Lung (tissue), 11 donors: ENCODE measurements at regions not wholly inside any gene's neighbourhood (a gene's known extent, or its start where the extent isn't known, plus 50 kb on each side); places are given as distances from the start of the nearest gene placed in this dataset.
"Not testable (repeated sequence)": the region's sequence is repeated elsewhere in the genome, so short reads cannot be mapped to it uniquely, and the experiment has no call there.

Experiments used
- ATAC-seq: fragments of 200-7000 bp; cut with Tn5 transposase; one replicate; pipeline ENCODE4 v1.9.1; 2020; ENCODE audit warnings: moderate number of reproducible peaks; ENCODE audit not compliant: insufficient read depth, low FRiP score
- DNase-seq, 3 donors: peaks; one replicate each; pipeline ENCODE4 v3.0.0-alpha.2; 2013 to 2017
- H3K27ac ChIP-seq, 2 donors: one replicate each; pipeline ENCODE4 v1.5.1; 2013; ENCODE audit warnings: mild to moderate bottlenecking in 2 of 2, moderate library complexity in 2 of 2, control low read depth in 1 of 2, inconsistent platforms in 1 of 2, low read depth in 1 of 2, low read length in 1 of 2
- H3K27me3 ChIP-seq, 3 donors: one replicate each; pipeline ENCODE4 v1.5.1; 2013; ENCODE audit warnings: low read length in 2 of 3; ENCODE audit not compliant: control insufficient read depth in 3 of 3, insufficient read depth in 3 of 3
- H3K36me3 ChIP-seq, 4 donors: one replicate each; pipeline ENCODE4 v1.5.1; 2013; ENCODE audit warnings: low read length in 4 of 4, mild to moderate bottlenecking in 1 of 4, moderate library complexity in 1 of 4; ENCODE audit not compliant: control insufficient read depth in 4 of 4, insufficient read depth in 4 of 4
- H3K4me1 ChIP-seq, 5 donors: one replicate each; pipeline ENCODE4 v1.5.1; 2013; ENCODE audit warnings: low read length in 5 of 5, mild to moderate bottlenecking in 2 of 5, moderate library complexity in 1 of 5; ENCODE audit not compliant: control insufficient read depth in 5 of 5, insufficient read depth in 5 of 5
- H3K4me3 ChIP-seq: one replicate; pipeline ENCODE4 v1.5.1; 2013; ENCODE audit warnings: mild to moderate bottlenecking, control low read depth, moderate library complexity
- H3K9ac ChIP-seq, 2 donors: one replicate each; pipeline ENCODE4 v1.5.1; 2013; ENCODE audit warnings: low read length in 2 of 2, control low read depth in 1 of 2; ENCODE audit not compliant: insufficient read depth in 1 of 2
- H3K9me3 ChIP-seq, 4 donors: one replicate each; pipeline ENCODE4 v1.5.1; 2013; ENCODE audit warnings: low read length in 3 of 4, mild to moderate bottlenecking in 1 of 4, moderate library complexity in 1 of 4; ENCODE audit not compliant: control insufficient read depth in 4 of 4, insufficient read depth in 3 of 4
- WGBS, 2 donors: extraction: QIAGEN DNeasy Blood & Tissue Kit; methylation state at CpG; one replicate each; pipeline ENCODE4 v1.1.7; 2013; 5-methylcytosine and 5-hydroxymethylcytosine counted together
- TF ChIP-seq, protein P1 (sequence below): IDR thresholded peaks from 2 replicates; pipeline ENCODE4 v1.5.1; 2012; ENCODE audit warnings: mild to moderate bottlenecking; ENCODE audit errors: control extremely low read depth, extremely low read depth
- donor health status: control.
- donor health status: control.
- donor health status: Bipolar disorder and iron deficiency.
- donor health status: healthy.
- donor health status: DM: yes; HTN: yes; CAD: no.

DNA sequence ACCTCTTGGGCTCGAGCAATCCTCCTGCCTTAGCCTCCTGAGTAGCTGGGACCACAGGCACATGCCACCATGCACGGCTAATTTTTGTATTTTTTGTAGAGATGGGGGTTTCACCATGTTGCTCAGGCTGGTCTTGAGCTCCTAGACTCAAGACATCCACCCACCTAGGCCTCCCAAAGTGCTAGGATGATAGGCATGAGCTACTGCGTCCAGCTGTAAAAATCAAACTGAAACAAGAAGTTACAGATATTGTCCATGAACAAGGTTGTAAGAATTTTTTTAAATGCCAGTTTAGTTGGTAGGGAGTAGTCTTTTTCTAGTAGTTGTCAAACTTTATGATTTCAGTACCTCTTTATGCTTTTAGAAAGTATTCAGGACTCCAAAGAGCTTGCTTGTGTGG is 424.4 kb upstream of the PMFBP1 start:
- Histone ChIP-seq H3K36me3 (no peaks in the 10 kb centered on the region), H3K9me3 (no peaks in the 10 kb centered on the region), H3K4me1 (no peaks in the 10 kb centered on the region), H3K9ac (no peak overlapping the region), H3K27me3 (no peaks in the 10 kb centered on the region), H3K27ac (no peak overlapping the region), H3K4me3 (no peak overlapping the region)
- 95 to 97% methylated on average over 3 of the region's 3 CpGs for WGBS, 2 donors
- TF ChIP-seq, protein P1, sequence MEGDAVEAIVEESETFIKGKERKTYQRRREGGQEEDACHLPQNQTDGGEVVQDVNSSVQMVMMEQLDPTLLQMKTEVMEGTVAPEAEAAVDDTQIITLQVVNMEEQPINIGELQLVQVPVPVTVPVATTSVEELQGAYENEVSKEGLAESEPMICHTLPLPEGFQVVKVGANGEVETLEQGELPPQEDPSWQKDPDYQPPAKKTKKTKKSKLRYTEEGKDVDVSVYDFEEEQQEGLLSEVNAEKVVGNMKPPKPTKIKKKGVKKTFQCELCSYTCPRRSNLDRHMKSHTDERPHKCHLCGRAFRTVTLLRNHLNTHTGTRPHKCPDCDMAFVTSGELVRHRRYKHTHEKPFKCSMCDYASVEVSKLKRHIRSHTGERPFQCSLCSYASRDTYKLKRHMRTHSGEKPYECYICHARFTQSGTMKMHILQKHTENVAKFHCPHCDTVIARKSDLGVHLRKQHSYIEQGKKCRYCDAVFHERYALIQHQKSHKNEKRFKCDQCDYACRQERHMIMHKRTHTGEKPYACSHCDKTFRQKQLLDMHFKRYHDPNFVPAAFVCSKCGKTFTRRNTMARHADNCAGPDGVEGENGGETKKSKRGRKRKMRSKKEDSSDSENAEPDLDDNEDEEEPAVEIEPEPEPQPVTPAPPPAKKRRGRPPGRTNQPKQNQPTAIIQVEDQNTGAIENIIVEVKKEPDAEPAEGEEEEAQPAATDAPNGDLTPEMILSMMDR, result no peak
- no peak for ATAC-seq
- no peak for DNase-seq

DNA sequence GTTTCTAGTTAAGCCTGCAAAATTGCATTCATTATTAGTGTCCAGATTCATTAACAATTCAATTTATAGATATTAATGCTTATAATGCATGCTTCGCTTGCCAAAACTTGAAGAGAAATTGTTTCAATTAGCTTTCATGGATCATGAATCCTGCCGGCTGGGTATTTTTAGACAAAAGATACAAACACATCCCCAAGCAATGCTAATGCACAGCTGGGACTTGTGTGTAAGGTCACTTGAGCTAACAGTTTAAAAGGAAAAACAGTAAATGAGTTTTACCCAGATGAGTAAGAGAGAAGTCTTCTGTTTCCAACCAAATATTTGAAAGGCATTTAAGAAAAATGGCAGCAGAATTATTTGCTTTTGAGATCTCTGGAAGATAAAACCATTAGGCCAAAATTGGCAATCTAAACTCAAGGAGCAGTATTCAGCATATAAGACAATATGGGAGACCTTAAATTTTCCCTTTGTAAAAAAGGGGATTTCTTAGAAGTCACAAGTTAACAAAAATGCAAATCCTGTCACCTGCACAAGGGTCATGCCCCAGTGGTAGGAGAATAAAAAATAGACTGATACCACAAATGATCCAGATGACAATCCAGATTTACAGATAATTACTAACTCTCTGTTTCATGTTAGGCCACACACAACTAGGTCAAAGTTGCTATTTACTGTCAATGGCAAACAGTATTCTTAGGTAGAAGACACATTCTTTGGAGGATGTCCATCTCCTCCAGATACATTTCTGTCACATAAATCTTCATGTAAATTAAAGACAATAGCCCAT is 418.4 kb upstream of the PMFBP1 start:
- H3K4me3 ChIP-seq, result no peak overlapping the region
- no peaks in the 10 kb centered on the region for H3K27me3 ChIP-seq
- H3K4me1 ChIP-seq, result peaks cover 0 to 5% (median 0%) of the 10 kb centered on the region in 5 donors
- H3K36me3 ChIP-seq, result no peaks in the 10 kb centered on the region
- H3K9ac ChIP-seq, result no peak overlapping the region
- H3K27ac ChIP-seq, result no peak overlapping the region
- H3K9me3 ChIP-seq, result no peaks in the 10 kb centered on the region
- DNase-seq (peak in 2 of 3 donors; percentile 20 to 37), ATAC-seq (no peak)
- TF ChIP-seq, protein P1, result no peak
- 84 to 87% methylated on average over 2 of the region's 2 CpGs for WGBS, 2 donors

GRCh38 chr16:72588551-72588950 is 416.6 kb upstream of the PMFBP1 start:
- TF ChIP-seq, protein P1, result no peak
- no peak for ATAC-seq
- no peaks in the 10 kb centered on the region for H3K27me3 ChIP-seq
- H3K4me1 ChIP-seq, result peaks cover 0 to 5% (median 0%) of the 10 kb centered on the region in 5 donors
- no peaks in the 10 kb centered on the region for H3K36me3 ChIP-seq
- DNase-seq, result no peak
- no peaks in the 10 kb centered on the region for H3K9me3 ChIP-seq
- H3K9ac ChIP-seq, result no peak overlapping the region
- H3K27ac ChIP-seq, result no peak overlapping the region
- WGBS, 2 donors, result 97 to 98% methylated on average over 2 of the region's 2 CpGs
- H3K4me3 ChIP-seq, result no peak overlapping the region

GRCh38 chr16:72578061-72578460 is 406.1 kb upstream of the PMFBP1 start:
- not testable (repeated sequence) for ATAC-seq, H3K4me1 ChIP-seq, H3K36me3 ChIP-seq, H3K4me3 ChIP-seq, H3K9ac ChIP-seq, H3K9me3 ChIP-seq, H3K27me3 ChIP-seq, DNase-seq, H3K27ac ChIP-seq
- 97 to 100% methylated on average over 9 of the region's 9 CpGs for WGBS, 2 donors
